Activated CD4-positive, alpha-beta T cell treated with anti-CD3 and anti-CD28 coated beads for 24 hours (primary cell): ENCODE measurements at regions not wholly inside any gene's neighbourhood (a gene's known extent, or its start where the extent isn't known, plus 50 kb on each side); places are given as distances from the start of the nearest gene placed in this dataset.
A peak's percentile ranks its signal among the peaks of the same experiment; 100 is the strongest.

Source experiments
- DNase-seq, 2 donors: peaks; one replicate each; pipeline ENCODE4 v3.0.0-alpha.2; 2020; ENCODE audit warnings: low read depth in 2 of 2

DNA sequence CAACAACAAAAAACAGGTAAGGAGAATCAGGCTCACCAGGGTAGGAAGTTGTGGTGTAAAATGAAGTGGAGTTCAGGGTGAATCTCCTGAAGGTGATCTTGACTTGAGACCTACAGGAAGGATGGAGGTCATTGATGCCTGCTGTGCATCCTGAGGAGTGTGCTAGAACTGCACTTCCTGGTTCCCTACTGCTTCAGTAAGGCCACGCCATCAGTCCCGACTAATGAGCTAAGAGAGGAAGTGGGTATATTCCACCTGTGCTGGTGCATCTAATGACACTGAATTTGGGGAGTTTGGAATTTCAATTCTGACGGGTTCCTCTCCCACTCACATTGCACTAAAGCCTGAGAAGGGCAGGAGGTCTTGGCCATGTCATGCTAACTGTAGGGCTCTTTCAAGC is 349.3 kb upstream of the SLC14A2 start:
- no peak for DNase-seq

- no peak for DNase-seq
Measured at GRCh38 chr18:45267622-45268021, 347.7 kb upstream of the SLC14A2 start.

DNA sequence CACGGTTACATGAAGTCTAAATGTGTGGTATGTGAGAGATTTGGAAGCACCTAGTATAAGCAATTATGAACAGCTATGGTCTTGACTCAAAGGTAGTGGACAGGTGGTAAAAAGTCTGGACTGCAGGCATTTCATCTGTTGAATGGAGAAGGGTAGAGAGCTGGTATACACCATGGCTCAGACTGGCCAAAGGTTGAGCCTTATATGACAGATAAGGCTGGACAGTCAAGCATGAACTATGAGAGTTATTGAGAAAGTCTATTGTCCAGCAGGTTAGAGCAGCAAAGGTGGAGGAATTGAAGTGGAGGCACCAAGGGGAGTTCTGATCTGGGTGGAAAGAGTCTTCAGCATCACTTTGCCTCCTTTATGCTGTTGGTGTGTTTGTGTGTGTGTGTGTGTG is 346.7 kb upstream of the SLC14A2 start:
- DNase-seq, result no peak

DNA sequence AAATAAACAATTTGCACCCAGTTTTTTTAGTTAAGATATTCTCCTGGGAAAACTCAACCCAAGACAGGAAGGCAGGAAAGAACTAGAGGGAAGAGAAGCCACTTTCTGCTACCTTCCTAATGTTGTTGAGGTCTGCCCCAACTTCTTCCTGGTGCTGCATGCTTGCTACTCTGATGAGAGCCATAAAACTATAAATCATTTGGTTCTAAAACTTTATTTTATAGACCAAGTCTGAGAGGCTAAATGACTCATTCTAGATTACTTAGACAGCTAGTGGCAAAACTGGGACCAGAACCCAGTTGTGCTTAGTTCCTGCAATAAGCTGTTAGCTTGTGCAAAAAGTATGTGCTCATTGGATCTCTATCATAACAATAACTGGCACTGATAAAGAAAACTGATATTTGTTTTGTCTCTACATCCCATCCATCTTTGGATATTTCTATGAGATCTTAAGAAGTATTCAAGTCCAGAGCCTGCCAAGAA is 344.9 kb upstream of the SLC14A2 start:
- DNase-seq, result no peak

GRCh38 chr18:45274026-45274425 is 341.2 kb upstream of the SLC14A2 start:
- no peak for DNase-seq

DNA sequence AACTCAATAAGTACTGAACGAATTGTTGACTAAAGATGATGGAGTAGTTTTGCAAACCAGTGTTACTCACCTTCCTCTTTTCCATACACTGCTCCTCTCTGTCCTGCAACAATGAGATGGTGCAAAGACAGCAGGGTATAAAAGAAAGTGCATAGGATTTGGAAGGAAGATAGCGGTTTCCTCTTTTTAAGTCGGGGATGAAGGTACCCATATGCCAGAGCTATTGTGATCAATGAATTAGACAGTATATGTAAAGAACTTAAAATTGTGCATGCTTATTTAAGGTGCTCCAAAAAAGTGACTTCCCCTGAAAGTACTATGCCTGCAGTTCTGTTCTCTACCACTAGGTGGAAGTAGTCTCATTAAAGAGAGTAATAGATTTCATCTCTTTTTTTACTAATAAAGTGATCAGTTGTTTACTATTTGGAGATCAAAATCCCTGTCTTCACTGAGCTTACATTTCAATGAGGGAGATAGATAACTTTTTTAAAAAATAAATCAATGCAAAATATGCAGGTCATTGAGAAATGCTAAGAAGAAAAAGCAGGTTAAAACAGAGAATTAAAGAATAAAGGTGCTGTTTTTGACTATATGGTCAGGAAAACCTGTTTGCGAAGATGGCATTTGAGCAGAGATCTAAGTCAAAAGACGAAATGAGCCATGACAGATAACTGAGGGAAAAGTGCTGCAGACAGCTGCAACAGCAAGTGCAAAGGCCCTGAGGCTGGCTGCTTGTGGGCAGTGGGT is 339.7 kb upstream of the SLC14A2 start:
- peak in 1 of 2 donors; percentile 14 for DNase-seq

DNA sequence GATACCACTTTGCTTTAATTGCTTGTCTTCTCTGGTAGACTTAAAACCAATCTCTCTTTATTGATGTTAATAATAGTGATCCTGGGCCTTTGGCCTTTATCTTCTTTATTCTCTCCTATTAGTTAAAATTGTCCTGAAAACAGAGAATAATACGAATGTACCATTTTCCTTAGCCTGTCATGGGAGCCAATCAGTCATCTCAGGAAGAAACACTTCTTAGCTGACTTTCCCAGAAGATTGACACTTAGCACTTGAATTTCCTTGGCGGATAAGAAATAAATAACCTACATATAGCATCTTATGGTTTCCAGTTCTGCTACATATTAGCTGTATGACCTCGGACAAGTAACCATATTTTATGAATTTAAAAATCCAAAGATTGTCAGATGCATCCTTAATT is 338.4 kb upstream of the SLC14A2 start:
- no peak for DNase-seq

DNA sequence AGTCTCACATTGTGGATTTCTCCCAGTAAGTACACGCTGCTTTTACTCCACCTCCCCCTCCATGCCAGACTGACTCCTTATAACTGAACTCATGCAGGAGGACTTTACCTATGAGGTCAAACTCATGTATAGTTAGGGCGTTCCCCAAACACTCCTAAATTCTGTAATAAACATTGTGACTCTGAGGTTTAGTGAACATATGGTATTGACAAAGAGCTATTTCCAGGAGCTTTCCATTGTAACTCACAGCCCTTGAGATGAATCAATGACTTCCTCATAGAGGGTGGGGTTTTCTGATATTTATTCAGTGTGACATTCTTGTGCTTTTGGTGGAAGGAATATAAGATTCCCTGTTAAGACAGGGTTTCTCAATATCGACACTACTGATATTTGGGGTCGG is 337.4 kb upstream of the SLC14A2 start:
- no peak for DNase-seq

- DNase-seq, result no peak
Measured at GRCh38 chr18:45280481-45281276, 334.6 kb upstream of the SLC14A2 start.

DNA sequence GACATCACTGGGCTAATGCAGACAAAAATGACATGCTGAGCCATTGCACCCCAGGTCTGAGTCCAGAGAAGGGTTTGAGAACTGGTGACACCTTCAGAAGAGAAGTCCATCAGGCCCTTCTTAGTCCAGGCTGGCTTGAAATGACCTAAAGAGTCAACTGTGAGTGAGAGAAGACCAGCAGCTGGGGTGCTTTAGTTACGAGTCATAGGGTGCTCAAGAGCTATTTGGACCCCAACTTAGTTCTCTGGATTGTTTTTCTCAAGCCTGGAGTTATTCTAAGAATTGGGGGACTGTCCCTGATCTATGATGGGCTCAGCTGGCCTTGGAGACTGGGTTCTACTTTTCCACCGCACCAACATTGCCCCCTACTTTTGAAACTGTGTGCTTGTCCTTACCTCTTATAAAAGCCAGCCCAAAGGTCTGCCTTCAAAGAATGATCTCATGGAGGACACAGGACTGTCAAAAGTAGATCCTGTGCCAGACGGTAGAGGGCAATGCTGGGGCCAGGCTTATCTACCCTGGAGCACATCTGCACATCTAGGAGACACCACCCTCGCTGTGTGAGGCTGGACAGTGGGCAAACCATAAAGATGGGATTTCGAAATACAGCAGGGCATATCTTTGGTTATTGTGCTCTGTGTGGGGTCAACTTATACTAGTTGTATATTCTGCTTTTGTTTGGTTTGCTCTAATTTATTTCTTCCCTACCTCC is 333.0 kb upstream of the SLC14A2 start:
- DNase-seq, result no peak

DNA sequence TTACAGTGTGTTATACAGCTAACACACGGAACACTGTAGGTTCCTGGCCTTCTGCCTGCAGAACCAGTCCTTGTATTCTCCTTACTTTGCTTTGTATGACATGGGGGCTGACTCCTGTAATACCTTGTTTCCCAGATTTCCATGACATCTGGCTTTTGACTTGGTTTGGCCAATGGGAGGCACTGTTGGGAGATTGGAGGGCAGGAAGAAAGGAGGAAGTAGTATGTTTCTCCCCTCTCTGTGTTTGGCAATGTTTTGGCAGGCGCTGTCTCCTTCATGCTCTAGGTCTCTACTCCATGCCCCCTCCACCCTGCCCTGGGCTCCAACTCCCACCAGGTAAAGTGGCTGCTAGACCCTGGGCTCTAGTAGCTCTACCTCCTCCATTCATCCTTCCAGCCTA is 331.1 kb upstream of the SLC14A2 start:
- DNase-seq, result no peak

DNA sequence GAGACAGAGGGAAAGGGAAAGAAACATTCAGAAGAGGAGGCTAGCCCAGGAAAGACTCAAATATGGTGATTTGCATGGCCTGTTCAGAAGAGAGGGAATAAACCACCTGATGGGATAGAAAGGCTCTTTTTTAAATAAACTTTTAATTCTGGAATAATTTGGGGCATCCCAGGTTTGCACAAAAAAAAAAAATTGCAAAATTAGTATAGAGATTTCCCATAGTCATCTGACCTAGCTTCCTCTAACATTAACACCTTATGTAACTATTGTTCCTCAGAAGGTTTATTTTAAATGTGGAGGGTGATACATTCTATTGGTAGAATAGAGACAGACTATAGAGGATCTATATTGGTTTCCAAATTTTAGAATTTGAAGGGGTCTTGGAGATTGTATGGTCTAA is 330.4 kb upstream of the SLC14A2 start:
- no peak for DNase-seq

- DNase-seq, result no peak
Measured at GRCh38 chr18:45285251-45285650, 330.0 kb upstream of the SLC14A2 start.

DNA sequence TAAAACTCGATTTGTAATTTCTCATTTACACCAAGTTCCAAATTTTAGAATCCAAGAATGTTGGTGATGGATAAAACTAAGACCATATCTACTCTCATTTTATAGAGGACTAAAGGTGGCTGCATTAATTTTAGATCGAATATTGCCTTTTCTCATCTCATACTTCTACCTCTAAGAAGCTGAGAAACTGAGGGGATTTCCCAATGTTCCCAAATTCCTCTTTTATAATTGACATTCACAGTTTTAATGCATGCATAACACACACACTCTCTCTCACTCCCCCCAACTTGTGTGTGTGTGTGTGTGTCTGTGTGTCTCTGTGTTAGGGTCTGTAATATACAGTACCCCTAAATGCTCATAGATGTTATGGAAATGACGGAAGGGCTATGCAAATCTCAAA is 328.8 kb upstream of the SLC14A2 start:
- DNase-seq, result no peak

- DNase-seq, result no peak
Measured at GRCh38 chr18:45287531-45287930, 327.7 kb upstream of the SLC14A2 start.

DNA sequence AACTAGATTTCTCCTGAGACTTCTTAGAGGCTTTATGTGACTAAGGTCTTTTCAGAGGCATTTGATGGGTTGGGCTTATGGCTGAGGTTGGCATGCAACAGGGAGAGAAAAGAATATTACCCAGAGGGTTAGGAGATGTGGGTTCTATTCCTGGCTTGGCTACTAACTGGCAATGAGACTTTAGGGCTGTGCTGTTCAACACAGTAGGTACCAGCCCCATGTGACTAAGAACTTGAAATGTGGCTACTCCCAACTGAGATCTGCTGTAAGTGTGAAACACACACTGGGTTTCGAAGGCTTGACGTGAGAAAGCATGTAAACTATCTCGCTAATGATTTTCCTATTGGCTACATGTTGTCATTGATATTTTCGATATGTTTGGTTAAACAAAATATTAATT is 324.9 kb upstream of the SLC14A2 start:
- DNase-seq, result no peak

GRCh38 chr18:45291621-45292615 is 323.4 kb upstream of the SLC14A2 start:
- no peak for DNase-seq

- DNase-seq, result no peak
Measured at GRCh38 chr18:45295388-45295787, 319.9 kb upstream of the SLC14A2 start.

GRCh38 chr18:45298986-45299385 is 316.3 kb upstream of the SLC14A2 start:
- no peak for DNase-seq

DNA sequence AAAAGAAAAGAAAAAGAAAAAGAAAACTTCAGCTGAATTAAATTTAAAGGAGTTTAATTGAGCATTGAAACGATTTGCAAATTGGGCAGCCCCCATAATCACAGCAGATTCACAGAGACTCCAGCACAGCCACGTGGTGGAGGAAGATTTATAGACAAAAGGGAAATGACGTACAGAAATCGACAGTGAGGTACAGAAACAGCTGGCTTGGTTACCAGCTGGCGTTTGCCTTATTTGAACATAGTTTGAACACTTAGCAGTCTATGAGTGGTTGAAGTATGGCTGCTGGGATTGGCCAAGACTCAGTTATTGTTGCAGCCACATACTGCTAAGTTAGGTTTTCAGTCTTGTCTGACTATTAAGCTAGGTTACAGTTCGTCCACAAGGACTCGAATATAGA is 312.2 kb upstream of the SLC14A2 start:
- DNase-seq, result no peak

DNA sequence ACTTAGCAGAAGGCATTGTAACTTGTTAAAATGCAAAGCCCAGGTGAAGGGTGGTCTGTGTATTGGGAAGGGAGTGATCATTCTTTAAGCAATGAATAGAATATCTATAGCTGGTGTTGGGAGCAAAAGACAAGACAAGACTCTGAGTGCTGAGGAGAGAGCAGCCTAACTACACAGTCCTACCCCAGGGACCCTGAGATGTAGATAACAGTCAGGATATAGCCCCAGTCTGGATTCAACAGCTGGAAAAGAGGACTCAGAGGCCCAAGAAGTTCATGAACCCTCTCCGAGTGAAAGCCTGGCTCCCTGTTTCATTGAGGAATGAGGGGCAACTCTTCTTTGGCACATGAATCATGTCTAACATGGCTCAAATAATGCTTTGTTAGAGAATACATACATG is 310.7 kb upstream of the SLC14A2 start:
- DNase-seq, result no peak
